SK-N-SH treated with all-trans-retinoic acid at 6 μM for 48 hours (cell line): ENCODE measurements at regions not wholly inside any gene's neighbourhood (a gene's known extent, or its start where the extent isn't known, plus 50 kb on each side); places are given as distances from the start of the nearest gene placed in this dataset.

Experiments
- ATAC-seq: fragments of 200-7000 bp; cut with Tn5 transposase; 3 replicates; pipeline ENCODE4 v1.9.1; 2020; ENCODE audit warnings: mild to moderate bottlenecking, moderate library complexity
- BACH2 ChIP-seq: fragments of 250-450 bp; sonication (Bioruptor Pico); IDR thresholded peaks from 2 replicates; pipeline ENCODE4 v1.9.0; 2021; ENCODE audit warnings: mild to moderate bottlenecking, borderline replicate concordance
- CSDC2 ChIP-seq: fragments of 250-450 bp; sonication (Bioruptor Pico); IDR thresholded peaks from 2 replicates; pipeline ENCODE4 v1.5.0; 2020; ENCODE audit warnings: mild to moderate bottlenecking, moderate library complexity
- ESRRG ChIP-seq: fragments of 250-450 bp; sonication (Bioruptor Pico); IDR thresholded peaks from 2 replicates; pipeline ENCODE4 v1.6.1; 2021; ENCODE audit warnings: mild to moderate bottlenecking
- GLIS3 ChIP-seq: fragments of 250-450 bp; sonication (Bioruptor Pico); IDR thresholded peaks from 2 replicates; pipeline ENCODE4 v1.5.0; 2020; ENCODE audit warnings: mild to moderate bottlenecking, moderate library complexity
- ISL1 ChIP-seq: fragments of 250-450 bp; sonication (Bioruptor Pico); IDR thresholded peaks from 2 replicates; pipeline ENCODE4 v2.1.2; 2022; ENCODE audit warnings: mild to moderate bottlenecking, moderate library complexity
- OSR1 ChIP-seq: fragments of 250-450 bp; sonication (Bioruptor Pico); IDR thresholded peaks from 2 replicates; pipeline ENCODE4 v1.8.0; 2022; ENCODE audit warnings: moderate library complexity, mild to moderate bottlenecking, inconsistent platforms
- PATZ1 ChIP-seq: fragments of 250-450 bp; sonication (Bioruptor Pico); IDR thresholded peaks from 2 replicates; pipeline ENCODE4 v1.8.0; 2020; ENCODE audit warnings: mild to moderate bottlenecking, moderate library complexity, borderline replicate concordance
- PPARA ChIP-seq: fragments of 250-450 bp; sonication (Bioruptor Pico); IDR thresholded peaks from 2 replicates; pipeline ENCODE4 v1.5.0; 2020; ENCODE audit warnings: mild to moderate bottlenecking, borderline replicate concordance
- RARB ChIP-seq: fragments of 250-450 bp; sonication (Bioruptor Pico); IDR thresholded peaks from 2 replicates; pipeline ENCODE4 v1.8.0; 2021; ENCODE audit warnings: mild to moderate bottlenecking, moderate library complexity
- SNAI2 ChIP-seq: fragments of 250-450 bp; sonication (Bioruptor Pico); IDR thresholded peaks from 2 replicates; pipeline ENCODE4 v1.5.0; 2020; ENCODE audit warnings: mild to moderate bottlenecking, moderate library complexity
- TCF4 ChIP-seq: fragments of 250-450 bp; sonication (Bioruptor Pico); IDR thresholded peaks from 2 replicates; pipeline ENCODE4 v1.8.0; 2021; ENCODE audit warnings: mild to moderate bottlenecking, moderate library complexity, borderline replicate concordance
- TOX ChIP-seq: fragments of 250-450 bp; sonication (Bioruptor Pico); IDR thresholded peaks from 2 replicates; pipeline ENCODE4 v1.8.0; 2021; ENCODE audit warnings: mild to moderate bottlenecking, moderate library complexity, borderline replicate concordance
- TSHZ2 ChIP-seq: fragments of 250-450 bp; sonication (Bioruptor Pico); IDR thresholded peaks from 2 replicates; pipeline ENCODE4 v1.5.0; 2020; ENCODE audit warnings: mild to moderate bottlenecking, moderate library complexity
- ZC3H10 ChIP-seq: fragments of 250-450 bp; sonication (Bioruptor Pico); IDR thresholded peaks from 2 replicates; pipeline ENCODE4 v1.5.1; 2021; ENCODE audit warnings: mild to moderate bottlenecking, moderate library complexity
- ZFP3 ChIP-seq: fragments of 250-450 bp; sonication (Bioruptor Pico); IDR thresholded peaks from 2 replicates; pipeline ENCODE4 v1.5.0; 2020; ENCODE audit warnings: mild to moderate bottlenecking, moderate library complexity
- ZFP30 ChIP-seq: fragments of 450-650 bp; formaldehyde crosslinking; IDR thresholded peaks from 2 replicates; pipeline ENCODE4 v1.5.0; 2022; ENCODE audit warnings: mild to moderate bottlenecking, moderate library complexity
- ZNF565 ChIP-seq: fragments of 450-650 bp; formaldehyde crosslinking; conservative IDR thresholded peaks from 2 replicates; pipeline ENCODE4 v1.5.0; 2020; ENCODE audit warnings: low read depth, mild to moderate bottlenecking, moderate library complexity
- ZNF70 ChIP-seq: fragments of 450-650 bp; formaldehyde crosslinking; IDR thresholded peaks from 2 replicates; pipeline ENCODE4 v1.5.0; 2020; ENCODE audit warnings: mild to moderate bottlenecking, moderate library complexity
- ZNF8 ChIP-seq: fragments of 450-650 bp; formaldehyde crosslinking; IDR thresholded peaks from 2 replicates; pipeline ENCODE4 v1.5.0; 2020; ENCODE audit warnings: mild to moderate bottlenecking, moderate library complexity
- TF ChIP-seq, protein P1 (sequence below): fragments of 250-450 bp; sonication (Bioruptor Pico); IDR thresholded peaks from 2 replicates; pipeline ENCODE4 v1.5.1; 2020; ENCODE audit warnings: low read depth, mild to moderate bottlenecking, moderate library complexity
- TF ChIP-seq, protein P2 (sequence below): fragments of 250-450 bp; sonication (Bioruptor Pico); IDR thresholded peaks from 2 replicates; pipeline ENCODE4 v1.8.0; 2021; ENCODE audit warnings: low read depth, mild to moderate bottlenecking, moderate library complexity, borderline replicate concordance

GRCh38 chr1:163604321-163604720 lies 282.6 kb downstream of the NUF2 start:
- TF ChIP-seq ZFP3 (CRISPR knock-in tag): no peak
- TF ChIP-seq PATZ1: no peak
- no peak for TF ChIP-seq TSHZ2
- TF ChIP-seq ZNF565 (CRISPR knock-in tag): no peak
- TF ChIP-seq SNAI2 (CRISPR knock-in tag): no peak
- no peak for TF ChIP-seq BACH2 (CRISPR knock-in tag)
- TF ChIP-seq, protein P1, sequence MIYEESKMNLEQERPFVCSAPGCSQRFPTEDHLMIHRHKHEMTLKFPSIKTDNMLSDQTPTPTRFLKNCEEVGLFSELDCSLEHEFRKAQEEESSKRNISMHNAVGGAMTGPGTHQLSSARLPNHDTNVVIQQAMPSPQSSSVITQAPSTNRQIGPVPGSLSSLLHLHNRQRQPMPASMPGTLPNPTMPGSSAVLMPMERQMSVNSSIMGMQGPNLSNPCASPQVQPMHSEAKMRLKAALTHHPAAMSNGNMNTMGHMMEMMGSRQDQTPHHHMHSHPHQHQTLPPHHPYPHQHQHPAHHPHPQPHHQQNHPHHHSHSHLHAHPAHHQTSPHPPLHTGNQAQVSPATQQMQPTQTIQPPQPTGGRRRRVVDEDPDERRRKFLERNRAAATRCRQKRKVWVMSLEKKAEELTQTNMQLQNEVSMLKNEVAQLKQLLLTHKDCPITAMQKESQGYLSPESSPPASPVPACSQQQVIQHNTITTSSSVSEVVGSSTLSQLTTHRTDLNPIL (CRISPR knock-in tag): no peak
- no peak for ATAC-seq

DNA sequence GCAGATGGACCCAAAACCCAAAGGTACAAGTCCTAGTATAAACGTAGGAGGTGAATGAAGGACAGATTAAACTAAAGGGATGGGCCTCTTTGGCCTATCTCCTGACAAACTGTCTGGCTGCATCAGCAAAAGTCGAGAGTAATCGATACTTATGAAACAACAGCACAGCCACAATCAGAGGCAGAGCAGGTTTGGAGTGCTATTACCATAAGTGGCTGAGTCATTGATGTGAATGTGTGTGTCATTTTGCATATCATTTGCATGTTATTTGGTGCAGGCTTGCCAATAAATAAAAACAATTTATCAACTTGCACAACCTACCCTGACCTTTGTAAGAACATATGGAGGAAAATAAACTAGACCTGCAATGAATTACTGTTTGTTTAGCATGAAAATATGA lies 283.1 kb downstream of the NUF2 start:
- TF ChIP-seq ISL1 (CRISPR knock-in tag) (no peak), ZC3H10 (CRISPR knock-in tag) (no peak), TCF4 (CRISPR knock-in tag) (no peak), BACH2 (CRISPR knock-in tag) (no peak), TOX (CRISPR knock-in tag) (no peak), ZNF70 (CRISPR knock-in tag) (no peak), TSHZ2 (no peak), PATZ1 (no peak), GLIS3 (CRISPR knock-in tag) (no peak), ZFP3 (CRISPR knock-in tag) (no peak), ZNF8 (CRISPR knock-in tag) (no peak), CSDC2 (CRISPR knock-in tag) (no peak), PPARA (CRISPR knock-in tag) (no peak)
- ATAC-seq: no peak

DNA sequence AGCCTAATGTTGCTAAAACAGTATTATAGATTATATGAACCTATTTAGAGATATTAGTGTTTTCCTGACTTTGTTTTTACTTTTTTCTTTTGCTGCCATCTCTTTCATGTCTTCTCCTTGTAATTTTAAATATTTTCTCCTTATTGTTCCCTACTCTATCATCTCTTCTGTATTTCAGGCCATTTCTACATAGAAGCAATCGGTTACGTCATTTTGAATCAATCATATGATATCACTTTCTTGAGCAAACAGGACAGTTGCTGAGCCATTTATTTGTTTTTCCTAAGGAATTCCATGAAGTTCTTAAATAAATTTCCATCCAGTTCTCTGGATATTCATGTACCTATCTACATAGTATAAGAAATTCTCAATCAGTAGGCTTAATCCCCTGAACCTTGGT lies 287.2 kb downstream of the NUF2 start:
- ATAC-seq: no peak
- TF ChIP-seq ZNF70 (CRISPR knock-in tag): no peak
- no peak for TF ChIP-seq CSDC2 (CRISPR knock-in tag)
- TF ChIP-seq ZNF565 (CRISPR knock-in tag): no peak
- TF ChIP-seq ISL1 (CRISPR knock-in tag): no peak
- no peak for TF ChIP-seq BACH2 (CRISPR knock-in tag)
- TF ChIP-seq GLIS3 (CRISPR knock-in tag): no peak
- TF ChIP-seq PATZ1: no peak
- TF ChIP-seq SNAI2 (CRISPR knock-in tag): no peak
- TF ChIP-seq OSR1 (CRISPR knock-in tag): no peak
- TF ChIP-seq RARB (CRISPR knock-in tag): no peak
- TF ChIP-seq TOX (CRISPR knock-in tag): no peak
- TF ChIP-seq TCF4 (CRISPR knock-in tag): no peak
- TF ChIP-seq ZFP30 (CRISPR knock-in tag): no peak
- no peak for TF ChIP-seq ZNF8 (CRISPR knock-in tag)
- no peak for TF ChIP-seq PPARA (CRISPR knock-in tag)
- TF ChIP-seq, protein P2, sequence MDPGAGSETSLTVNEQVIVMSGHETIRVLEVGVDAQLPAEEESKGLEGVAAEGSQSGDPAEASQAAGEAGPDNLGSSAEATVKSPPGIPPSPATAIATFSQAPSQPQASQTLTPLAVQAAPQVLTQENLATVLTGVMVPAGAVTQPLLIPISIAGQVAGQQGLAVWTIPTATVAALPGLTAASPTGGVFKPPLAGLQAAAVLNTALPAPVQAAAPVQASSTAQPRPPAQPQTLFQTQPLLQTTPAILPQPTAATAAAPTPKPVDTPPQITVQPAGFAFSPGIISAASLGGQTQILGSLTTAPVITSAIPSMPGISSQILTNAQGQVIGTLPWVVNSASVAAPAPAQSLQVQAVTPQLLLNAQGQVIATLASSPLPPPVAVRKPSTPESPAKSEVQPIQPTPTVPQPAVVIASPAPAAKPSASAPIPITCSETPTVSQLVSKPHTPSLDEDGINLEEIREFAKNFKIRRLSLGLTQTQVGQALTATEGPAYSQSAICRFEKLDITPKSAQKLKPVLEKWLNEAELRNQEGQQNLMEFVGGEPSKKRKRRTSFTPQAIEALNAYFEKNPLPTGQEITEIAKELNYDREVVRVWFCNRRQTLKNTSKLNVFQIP: no peak
- no peak for TF ChIP-seq ZC3H10 (CRISPR knock-in tag)
- no peak for TF ChIP-seq ZFP3 (CRISPR knock-in tag)
- no peak for TF ChIP-seq ESRRG (CRISPR knock-in tag)
